Activated T-cell treated with anti-CD3 and anti-CD28 coated beads for 48 hours (primary cell): ENCODE measurements at regions not wholly inside any gene's neighbourhood (a gene's known extent, or its start where the extent isn't known, plus 50 kb on each side); places are given as distances from the start of the nearest gene placed in this dataset.
"Not testable (repeated sequence)": the region's sequence is repeated elsewhere in the genome, so short reads cannot be mapped to it uniquely, and the experiment has no call there.

Experiments used
- DNase-seq: peaks from one replicate; pipeline ENCODE4 v3.0.0-alpha.2; 2020; ENCODE audit warnings: low read depth

- DNase-seq: no peak
Measured at GRCh38 chr6:109253366-109253765, 128.9 kb downstream of the CD164 start.

DNA sequence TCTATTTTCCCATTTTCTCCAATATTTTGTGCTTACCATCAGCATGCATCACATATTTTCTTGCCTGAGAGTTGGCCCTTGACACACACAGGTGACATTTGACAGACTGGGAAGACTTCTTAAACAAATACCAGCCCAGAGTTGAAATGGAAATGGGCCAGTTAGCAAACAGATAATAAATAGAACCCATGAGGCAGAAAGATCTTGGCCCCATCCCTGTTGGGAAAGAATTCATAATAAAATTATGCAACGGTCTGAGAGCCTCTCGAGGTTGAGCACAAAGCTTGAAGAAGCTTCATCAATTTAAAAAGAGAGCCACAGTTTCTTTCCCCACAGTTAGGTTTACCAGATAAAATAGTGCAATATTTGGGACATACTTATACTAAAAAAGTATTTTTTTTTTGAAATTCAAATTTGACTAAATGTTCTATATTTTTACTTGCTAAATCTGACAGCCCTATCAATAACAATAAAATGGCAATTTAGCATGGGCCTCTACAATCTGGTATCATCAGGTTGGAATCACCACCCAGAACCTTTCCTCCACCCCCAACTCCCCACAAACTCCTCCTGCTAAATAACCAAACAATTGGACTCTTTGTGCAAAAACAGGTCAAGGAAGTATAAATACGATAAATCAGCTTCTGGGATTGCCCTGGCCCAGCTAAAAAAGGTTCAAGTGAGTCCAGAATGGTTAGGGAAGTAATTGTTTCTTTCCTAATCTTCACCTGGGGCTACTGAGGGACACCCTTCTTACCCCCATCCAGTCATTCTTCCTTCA is 129.8 kb downstream of the CD164 start:
- no peak for DNase-seq

GRCh38 chr6:109251839-109252238 is 130.4 kb downstream of the CD164 start:
- no peak for DNase-seq

GRCh38 chr6:109250544-109251156 is 131.6 kb downstream of the CD164 start:
- not testable (repeated sequence) for DNase-seq

DNA sequence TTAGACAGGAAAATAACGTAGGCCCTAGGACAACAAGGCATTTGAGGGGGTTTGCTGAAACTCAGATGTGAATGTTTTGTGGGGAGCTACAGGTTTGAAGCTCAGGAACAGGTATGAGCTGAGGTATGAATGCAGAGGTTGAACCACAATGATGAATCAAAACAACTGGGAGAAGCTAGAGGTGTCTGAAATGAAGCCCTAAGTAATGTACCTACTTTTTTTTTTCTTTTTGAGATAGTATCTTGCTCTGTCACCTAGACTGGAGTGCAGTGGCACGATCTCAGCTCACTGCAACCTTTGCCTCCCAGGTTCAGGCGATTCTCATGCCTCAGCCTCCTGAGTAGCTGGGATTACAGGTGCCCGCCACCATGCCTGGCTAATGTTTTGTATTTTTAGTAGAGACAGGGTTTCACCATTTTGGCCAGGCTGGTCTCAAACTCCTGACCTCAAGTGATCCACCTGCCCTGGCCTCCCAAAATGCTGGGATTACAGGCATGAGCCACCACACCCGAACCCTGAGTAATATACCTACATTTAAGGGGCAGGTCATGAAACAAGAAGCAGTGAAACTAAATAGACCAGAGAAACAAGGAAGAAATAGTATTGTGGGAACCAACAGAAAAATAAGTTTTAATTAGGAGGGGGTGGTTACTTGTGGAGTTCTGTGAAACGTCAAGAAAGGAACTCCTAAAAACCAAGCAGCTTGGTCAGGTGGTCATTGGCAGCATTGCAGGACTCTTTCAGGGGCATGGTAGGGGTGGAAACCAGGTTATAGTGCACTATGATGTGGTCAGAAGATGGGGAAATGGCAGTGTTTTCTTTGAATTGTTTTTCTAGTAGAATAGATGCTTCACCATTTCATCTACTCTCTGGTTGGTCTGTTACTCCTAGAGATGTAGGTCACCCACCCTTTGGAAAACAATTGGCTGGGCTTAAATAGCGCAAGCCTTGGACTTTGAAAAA is 138.1 kb downstream of the CD164 start:
- DNase-seq: no peak

DNA sequence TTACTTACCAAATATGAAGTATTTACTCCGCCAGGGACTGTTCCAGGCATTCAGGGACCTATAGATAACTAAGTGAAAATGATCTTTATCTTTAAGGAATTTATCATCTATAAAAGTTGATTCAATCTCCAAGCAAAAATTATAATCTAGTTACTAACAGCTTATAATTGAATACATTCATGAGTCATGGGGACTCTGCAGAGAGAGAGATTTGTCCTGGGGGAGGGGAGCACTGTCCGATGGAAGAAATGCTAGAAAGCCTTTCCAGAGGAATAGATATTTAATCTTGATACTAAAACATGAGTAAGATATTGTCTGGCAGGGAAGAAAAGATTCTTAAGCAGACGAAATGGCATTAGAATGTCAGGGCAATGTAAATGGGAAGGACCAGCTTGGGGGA is 139.3 kb downstream of the CD164 start:
- DNase-seq: no peak

DNA sequence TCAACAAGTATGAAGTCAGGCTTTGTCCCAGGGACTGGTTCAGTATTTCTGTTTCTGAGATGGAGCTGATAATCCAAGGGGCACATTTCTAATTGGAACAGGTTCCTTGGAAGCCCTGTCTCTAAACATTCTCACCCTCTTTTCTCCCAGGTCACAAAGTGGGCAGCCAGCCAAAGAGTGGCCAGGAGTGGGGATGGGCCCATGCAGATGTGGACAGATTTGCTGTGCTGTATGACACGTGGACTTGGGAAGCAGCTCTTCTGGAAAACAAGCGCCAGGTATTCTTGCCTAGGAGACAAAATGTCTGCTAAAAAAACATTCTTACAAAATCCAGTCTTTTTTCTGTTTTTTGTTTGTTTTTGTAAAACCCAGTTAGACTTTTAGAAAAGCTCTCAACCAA is 140.2 kb downstream of the CD164 start:
- DNase-seq: no peak

DNA sequence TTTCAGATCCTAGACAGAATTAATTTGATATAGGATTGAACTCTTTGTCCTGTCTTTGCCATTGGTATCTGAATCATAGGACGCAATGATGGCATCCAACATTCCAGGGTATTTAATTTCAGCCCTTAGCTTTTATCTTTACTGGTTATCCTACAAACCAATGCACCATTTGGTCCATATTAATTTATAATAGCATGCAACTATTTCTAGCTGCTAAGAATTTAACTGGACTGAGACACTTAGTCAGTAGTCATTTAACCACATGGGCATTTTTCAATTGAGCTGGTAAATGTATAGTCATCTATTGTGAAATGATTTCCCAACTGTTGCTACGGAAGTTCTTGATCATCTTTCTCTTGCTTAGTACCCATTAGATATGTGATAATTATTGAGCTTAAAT is 141.1 kb downstream of the CD164 start:
- no peak for DNase-seq

DNA sequence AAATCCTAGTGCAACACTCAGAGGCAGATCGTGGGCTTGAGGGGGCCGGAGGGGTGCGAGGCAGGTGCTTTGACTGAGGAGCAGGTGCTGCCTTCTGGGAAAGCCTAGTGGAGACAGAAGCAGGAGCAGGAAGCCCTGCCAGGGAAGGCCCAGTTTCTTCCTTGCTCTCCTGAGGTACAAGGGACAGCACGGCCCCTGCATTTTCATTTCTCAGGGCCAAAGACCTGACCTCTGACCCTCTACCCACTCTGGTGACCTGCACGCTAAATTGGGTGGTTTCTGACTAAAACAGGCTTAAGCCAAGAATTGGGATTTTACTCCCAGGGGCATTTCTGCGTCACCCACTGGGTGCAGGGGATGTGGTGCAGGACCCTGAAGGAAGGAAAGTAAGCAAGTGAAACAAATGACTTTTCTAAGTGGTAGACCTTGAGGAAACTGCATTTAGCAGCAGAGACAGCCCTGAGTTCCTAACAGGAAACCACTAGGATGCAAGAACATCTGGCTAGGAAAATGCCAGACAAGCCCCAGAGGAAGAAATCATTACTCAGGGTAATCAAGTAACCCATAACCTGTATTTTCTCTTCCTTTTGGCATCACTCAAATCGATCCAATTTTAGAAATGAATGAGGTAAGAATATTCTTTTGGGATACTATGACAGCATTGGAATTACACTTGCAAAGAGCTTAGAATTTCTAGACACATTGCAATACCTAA is 141.7 kb downstream of the CD164 start:
- no peak for DNase-seq

GRCh38 chr6:109239651-109240321 is 142.5 kb downstream of the CD164 start:
- DNase-seq: no peak

- DNase-seq: no peak
Measured at GRCh38 chr6:109239160-109239559, 143.1 kb downstream of the CD164 start.

DNA sequence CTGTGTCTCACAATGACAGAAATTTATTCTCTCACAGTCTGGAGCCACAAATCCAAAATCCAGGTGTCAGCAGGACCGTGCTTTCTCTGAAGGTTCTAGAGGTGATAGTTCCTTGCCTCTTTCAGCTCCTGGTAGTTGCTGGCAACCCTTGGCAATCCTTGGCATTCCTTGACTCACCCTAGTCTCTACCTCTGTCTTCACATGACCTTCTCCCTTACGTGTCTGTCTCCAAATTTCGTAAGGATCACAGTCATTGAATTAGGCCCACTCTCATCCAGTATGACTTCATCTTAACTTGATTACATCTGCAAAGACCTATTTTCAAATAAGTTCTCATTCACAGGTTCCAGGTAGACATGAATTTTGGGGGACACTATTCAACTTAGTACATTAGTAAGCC is 143.1 kb downstream of the CEP57L1 start:
- DNase-seq: no peak

DNA sequence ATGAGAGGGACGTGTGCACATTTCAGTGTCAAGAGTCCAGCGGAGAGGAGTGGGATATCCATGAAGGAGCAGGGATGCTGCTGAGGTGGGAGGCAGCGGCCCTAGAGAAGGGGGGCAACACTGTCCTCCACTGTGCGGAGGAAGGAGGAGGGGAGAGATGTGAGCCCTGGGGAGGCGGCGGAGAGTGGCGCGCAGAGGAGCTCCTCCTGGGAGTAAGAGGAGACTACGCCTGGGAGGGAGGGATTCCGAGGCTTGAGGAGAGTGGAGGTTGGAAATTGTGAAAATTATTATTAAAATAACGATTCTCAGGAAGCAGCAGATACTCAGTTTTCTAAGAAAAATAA is 142.7 kb downstream of the CEP57L1 start:
- DNase-seq: no peak

DNA sequence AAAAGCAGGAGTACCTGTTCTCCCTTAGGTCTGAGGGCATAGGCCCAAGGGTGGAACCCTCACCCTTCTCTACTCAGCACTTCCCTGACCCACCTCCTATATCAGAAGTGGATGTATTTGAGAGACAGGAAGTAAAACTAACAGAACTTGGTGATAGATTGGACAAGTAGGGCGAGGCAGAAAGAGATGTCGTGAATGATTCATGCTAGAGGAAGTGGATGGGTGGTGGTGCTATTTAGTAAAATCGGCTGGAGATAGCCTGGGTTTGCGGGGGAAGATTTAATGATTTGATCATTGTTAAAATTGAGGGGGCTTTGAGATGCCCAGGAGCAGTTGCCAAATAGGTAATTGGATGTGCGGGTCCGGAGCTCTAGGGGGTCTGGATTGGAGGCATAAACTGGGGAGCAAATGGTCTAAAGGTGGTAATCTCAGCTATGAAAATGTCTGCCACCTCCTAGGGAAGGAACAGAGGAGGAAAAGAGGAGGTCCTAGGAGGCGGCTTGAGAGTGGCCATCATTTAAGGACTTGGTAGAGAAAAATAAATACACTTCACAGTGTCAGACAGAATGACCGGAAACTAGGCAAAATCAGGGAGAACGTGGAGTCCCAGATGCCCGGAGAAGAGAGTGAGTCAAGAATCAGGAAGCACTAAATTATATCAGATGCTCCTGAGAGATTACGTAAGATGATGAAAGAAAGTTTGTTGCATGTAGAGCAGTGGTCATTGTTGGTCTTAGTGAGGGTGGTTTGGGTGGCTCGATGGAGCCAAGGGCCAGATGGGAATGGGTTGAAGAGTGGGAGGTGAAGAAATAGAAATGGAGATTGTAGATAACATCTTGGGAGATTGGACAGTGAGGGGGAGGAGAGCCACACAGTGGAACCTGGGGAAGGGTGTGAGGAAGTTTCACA is 142.0 kb downstream of the CEP57L1 start:
- DNase-seq: no peak

- DNase-seq: peak; percentile 19
Measured at GRCh38 chr6:109236115-109237076, 141.1 kb downstream of the CEP57L1 start.

DNA sequence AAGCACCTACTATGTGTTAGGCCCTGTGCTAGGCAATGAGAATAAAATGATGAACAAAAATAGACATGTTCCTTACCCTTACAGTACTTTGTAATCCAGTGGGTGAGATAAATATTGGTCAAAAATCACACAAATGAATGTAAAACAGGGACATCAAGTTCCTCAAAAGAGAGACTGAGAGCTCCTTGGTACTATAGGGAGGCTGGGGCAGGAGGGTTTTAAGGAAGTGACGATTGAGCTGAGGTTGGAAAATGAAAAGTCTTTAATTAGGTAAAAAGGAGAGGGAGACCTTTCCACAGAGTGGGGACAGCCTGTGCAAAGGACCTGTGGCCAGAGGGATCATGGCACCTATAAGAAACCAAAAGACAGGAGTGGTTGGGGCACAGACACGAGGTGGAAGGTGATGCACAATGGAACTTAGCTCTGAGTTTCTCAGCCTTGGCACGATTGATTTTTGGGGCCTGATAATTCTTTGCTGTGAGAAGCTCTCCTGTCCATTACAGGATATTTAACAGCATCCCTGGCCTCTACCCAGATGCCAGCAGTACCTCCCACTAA is 140.3 kb downstream of the CEP57L1 start:
- DNase-seq: no peak

DNA sequence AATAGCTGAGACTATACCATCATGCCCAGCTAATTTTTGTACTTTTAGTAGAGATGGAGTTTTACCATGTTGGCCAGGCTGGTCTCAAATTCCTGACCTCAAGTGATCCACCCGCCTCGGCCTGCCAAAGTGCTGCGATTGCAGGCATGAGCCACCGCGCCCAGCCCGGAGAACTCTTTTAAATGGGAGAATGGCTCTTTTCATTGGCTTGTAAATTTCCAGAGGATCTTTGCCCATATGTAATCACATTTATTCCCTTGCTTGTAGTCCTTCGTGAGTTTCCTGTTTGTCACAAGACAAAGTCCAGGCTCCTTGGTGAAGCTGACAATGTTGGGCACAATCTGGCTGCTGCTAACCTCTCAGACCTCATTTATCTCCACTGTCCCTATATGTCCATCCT is 135.1 kb downstream of the CEP57L1 start:
- no peak for DNase-seq

- DNase-seq: no peak
Measured at GRCh38 chr6:109229536-109229935, 134.2 kb downstream of the CEP57L1 start.

GRCh38 chr6:109227646-109228045 is 132.3 kb downstream of the CEP57L1 start:
- no peak for DNase-seq
